GM10248 (cell line): ENCODE measurements at regions not wholly inside any gene's neighbourhood (a gene's known extent, or its start where the extent isn't known, plus 50 kb on each side); places are given as distances from the start of the nearest gene placed in this dataset.
"Not testable (repeated sequence)": the region's sequence is repeated elsewhere in the genome, so short reads cannot be mapped to it uniquely, and the experiment has no call there.

Experiments used
- CTCF ChIA-PET: fragments of 300-600 bp; sonication (Branson Sonifier 250); formaldehyde crosslinking; extraction: SDS; loops from one replicate; lab custom pipeline; 2021; ENCODE audit warnings: antibody characterized with exemption; lab: Yijun Ruan, JAX
- POLR2A ChIA-PET: fragments of 350-650 bp; sonication (Branson Sonifier 250); formaldehyde crosslinking; extraction: SDS; loops from one replicate; lab custom pipeline; 2020; ENCODE audit warnings: antibody characterized with exemption; lab: Yijun Ruan, JAX
- DNase-seq: peaks from one replicate; pipeline ENCODE4 v3.0.0; 2012; ENCODE audit errors: extremely low spot score
- CTCF ChIP-seq: IDR thresholded peaks from 2 replicates; pipeline ENCODE4 v1.5.1; 2012; ENCODE audit warnings: mild to moderate bottlenecking, low read depth; ENCODE audit errors: extremely low read depth, missing control alignments, control extremely low read depth

- DNase-seq = no peak
- TF ChIP-seq CTCF = no peak
- CTCF ChIA-PET = no interaction called here
- POLR2A ChIA-PET = no interaction called here
These were observed 167.9 kb downstream of the NRN1 start for GRCh38 chr6:5838656-5839396.

- no peak for DNase-seq
- POLR2A ChIA-PET = no interaction called here
- TF ChIP-seq CTCF = no peak
- CTCF ChIA-PET = no interaction called here
These were observed 169.4 kb downstream of the NRN1 start for GRCh38 chr6:5837323-5837722.

GRCh38 chr6:5836597-5836996, 170.1 kb downstream of the NRN1 start:
- DNase-seq, POLR2A ChIA-PET, CTCF ChIA-PET: not testable (repeated sequence)

GRCh38 chr6:5833120-5833519, 173.6 kb downstream of the NRN1 start:
- no peak for TF ChIP-seq CTCF
- CTCF ChIA-PET = interaction anchor here (1.2 kb wide), 1 partner anchor 20 kb away, joined by 3 read pairs; no protein-coding TSS in a partner anchor
- no peak for DNase-seq
- POLR2A ChIA-PET = no interaction called here

- TF ChIP-seq CTCF = no peak
- CTCF ChIA-PET = interaction anchor here (1.1 to 1.2 kb wide), 2 partner anchors 12 to 19 kb away, joined by 3 to 5 read pairs; no protein-coding TSS in a partner anchor
- POLR2A ChIA-PET = no interaction called here
- no peak for DNase-seq
These were observed 174.1 kb downstream of the NRN1 start for GRCh38 chr6:5832668-5833067.

- DNase-seq, POLR2A ChIA-PET: not testable (repeated sequence)
- CTCF ChIA-PET = interaction anchor here (1.1 kb wide), 1 partner anchor 14 kb away, joined by 5 read pairs; no protein-coding TSS in a partner anchor
These were observed 175.4 kb downstream of the NRN1 start for GRCh38 chr6:5831219-5831862.

GRCh38 chr6:5828296-5828695, 178.4 kb downstream of the NRN1 start:
- ChIA-PET CTCF (no interaction called here), POLR2A (no interaction called here)
- TF ChIP-seq CTCF = no peak
- no peak for DNase-seq
